Prostate gland (tissue), 2 donors: ENCODE measurements at regions not wholly inside any gene's neighbourhood (a gene's known extent, or its start where the extent isn't known, plus 50 kb on each side); places are given as distances from the start of the nearest gene placed in this dataset.

Experiments
- CTCF ChIP-seq, 4 experiments: fragments of 200-600 bp in 2 of 4; fragments of 450-650 bp in 2 of 4; sonication (generic) in 2 of 4; IDR thresholded peaks; 1 replicate in 3 of 4; 2 replicates in 1 of 4; pipeline ENCODE4 v1.5.1; 2016 to 2019; ENCODE audit warnings: antibody characterized with exemption in 4 of 4, mild to moderate bottlenecking in 2 of 4, moderate library complexity in 2 of 4
- POLR2A ChIP-seq: fragments of 450-650 bp; IDR thresholded peaks from one replicate; pipeline ENCODE4 v1.6.1; 2016; ENCODE audit warnings: antibody characterized with exemption, mild to moderate bottlenecking

GRCh38 chr14:86457481-86458135 lies 927.7 kb downstream of the FLRT2 start:
- TF ChIP-seq CTCF (IDR thresholded peaks at IDR 0.05) (no peak), POLR2A (no peak)
